ENCODE measurements at regions not wholly inside any gene's neighbourhood (a gene's known extent, or its start where the extent isn't known, plus 50 kb on each side); places are given as distances from the start of the nearest gene placed in this dataset.

GRCh38 chr5:40453689-40454088, 226.0 kb upstream of the PTGER4 start:
- ChIA-PET CTCF (no interaction called here), POLR2A (ENCODE audit: unreplicated experiment) (no interaction called here)
- ATAC-seq (no peak), DNase-seq (no peak)
- intact Hi-C loops (cut with micrococcal nuclease) = no loop called here
- no peaks in the 10 kb centered on the region for H3K36me3 ChIP-seq (ENCODE audit: low read depth, low read length)
- no peaks in the 10 kb centered on the region for H3K9me2 ChIP-seq (replicated peaks; ENCODE audit: low read length)
- H3K79me2 ChIP-seq (ENCODE audit: low read length) = no peaks in the 10 kb centered on the region
- no peaks in the 10 kb centered on the region for H3K4me1 ChIP-seq (ENCODE audit: insufficient read depth, low read length)
- no peak overlapping the region for H3K9ac ChIP-seq (ENCODE audit: low read length)
- BruUV-seq (replicated peaks) = no TSS peak
- H3K27me3 ChIP-seq (ENCODE audit: low read length) = no peaks in the 10 kb centered on the region
- no peaks in the 10 kb centered on the region for H3K9me3 ChIP-seq (ENCODE audit: low read length)
- no peaks in the 10 kb centered on the region for H4K20me1 ChIP-seq (ENCODE audit: low read length)
- no peak overlapping the region for H3K4me2 ChIP-seq (ENCODE audit: low read length)
- TF ChIP-seq EZH2phosphoT487 (IDR thresholded peaks at IDR 0.05; ENCODE audit: borderline replicate concordance, low read length) (no peak), EZH2 (IDR thresholded peaks at IDR 0.05; ENCODE audit: low read length, unreplicated experiment) (no peak)
- TF ChIP-seq, protein P1, sequence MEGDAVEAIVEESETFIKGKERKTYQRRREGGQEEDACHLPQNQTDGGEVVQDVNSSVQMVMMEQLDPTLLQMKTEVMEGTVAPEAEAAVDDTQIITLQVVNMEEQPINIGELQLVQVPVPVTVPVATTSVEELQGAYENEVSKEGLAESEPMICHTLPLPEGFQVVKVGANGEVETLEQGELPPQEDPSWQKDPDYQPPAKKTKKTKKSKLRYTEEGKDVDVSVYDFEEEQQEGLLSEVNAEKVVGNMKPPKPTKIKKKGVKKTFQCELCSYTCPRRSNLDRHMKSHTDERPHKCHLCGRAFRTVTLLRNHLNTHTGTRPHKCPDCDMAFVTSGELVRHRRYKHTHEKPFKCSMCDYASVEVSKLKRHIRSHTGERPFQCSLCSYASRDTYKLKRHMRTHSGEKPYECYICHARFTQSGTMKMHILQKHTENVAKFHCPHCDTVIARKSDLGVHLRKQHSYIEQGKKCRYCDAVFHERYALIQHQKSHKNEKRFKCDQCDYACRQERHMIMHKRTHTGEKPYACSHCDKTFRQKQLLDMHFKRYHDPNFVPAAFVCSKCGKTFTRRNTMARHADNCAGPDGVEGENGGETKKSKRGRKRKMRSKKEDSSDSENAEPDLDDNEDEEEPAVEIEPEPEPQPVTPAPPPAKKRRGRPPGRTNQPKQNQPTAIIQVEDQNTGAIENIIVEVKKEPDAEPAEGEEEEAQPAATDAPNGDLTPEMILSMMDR (conservative IDR thresholded peaks at IDR 0.05; ENCODE audit: low read depth, low read length) = no peak
- H2AFZ ChIP-seq (ENCODE audit: low read length) = no peak overlapping the region
- no peaks in the 10 kb centered on the region for H3F3A ChIP-seq (ENCODE audit: low read length, unreplicated experiment)
- no peak overlapping the region for H3K4me3 ChIP-seq (ENCODE audit: low read length)
- no peak overlapping the region for H3K27ac ChIP-seq (ENCODE audit: low read length)

- H3K9me3 ChIP-seq (ENCODE audit: low read length) = no peaks in the 10 kb centered on the region
- H3F3A ChIP-seq (ENCODE audit: low read length, unreplicated experiment) = no peaks in the 10 kb centered on the region
- BruUV-seq (replicated peaks) = no TSS peak
- ATAC-seq (no peak), DNase-seq (no peak)
- H3K27me3 ChIP-seq (ENCODE audit: low read length) = no peaks in the 10 kb centered on the region
- ChIA-PET CTCF (no interaction called here), POLR2A (ENCODE audit: unreplicated experiment) (no interaction called here)
- no peak for TF ChIP-seq EZH2 (IDR thresholded peaks at IDR 0.05; ENCODE audit: low read length, unreplicated experiment)
- TF ChIP-seq, protein P1 (conservative IDR thresholded peaks at IDR 0.05; ENCODE audit: low read depth, low read length) = no peak
- TF ChIP-seq EZH2phosphoT487 (IDR thresholded peaks at IDR 0.05; ENCODE audit: borderline replicate concordance, low read length) = no peak
- no peak overlapping the region for H2AFZ ChIP-seq (ENCODE audit: low read length)
- H3K36me3 ChIP-seq (ENCODE audit: low read depth, low read length) = no peaks in the 10 kb centered on the region
- H4K20me1 ChIP-seq (ENCODE audit: low read length) = no peaks in the 10 kb centered on the region
- H3K79me2 ChIP-seq (ENCODE audit: low read length) = no peaks in the 10 kb centered on the region
- intact Hi-C loops (cut with micrococcal nuclease) = no loop called here
- H3K4me2 ChIP-seq (ENCODE audit: low read length) = no peak overlapping the region
- no peaks in the 10 kb centered on the region for H3K4me1 ChIP-seq (ENCODE audit: insufficient read depth, low read length)
- H3K27ac ChIP-seq (ENCODE audit: low read length) = no peak overlapping the region
- H3K9ac ChIP-seq (ENCODE audit: low read length) = no peak overlapping the region
- H3K9me2 ChIP-seq (replicated peaks; ENCODE audit: low read length) = no peaks in the 10 kb centered on the region
- no peak overlapping the region for H3K4me3 ChIP-seq (ENCODE audit: low read length)
These were observed 226.7 kb upstream of the PTGER4 start for GRCh38 chr5:40452874-40453624.

GRCh38 chr5:40447438-40447837, 232.3 kb upstream of the PTGER4 start:
- no peaks in the 10 kb centered on the region for H4K20me1 ChIP-seq (ENCODE audit: low read length)
- no TSS peak for BruUV-seq (replicated peaks)
- H3K9me3 ChIP-seq (ENCODE audit: low read length) = 0 out of 2 replicates have a peak, but pooled peaks cover 5% of the 10 kb centered on the region
- CTCF ChIA-PET = no interaction called here
- H3K9me2 ChIP-seq (replicated peaks; ENCODE audit: low read length) = no peaks in the 10 kb centered on the region
- H2AFZ ChIP-seq (ENCODE audit: low read length) = no peak overlapping the region
- H3K79me2 ChIP-seq (ENCODE audit: low read length) = no peaks in the 10 kb centered on the region
- ATAC-seq (peak; percentile 32; the same call in 1 of the 2 replicates), DNase-seq (peak; percentile 32)
- peaks cover 10% of the 10 kb centered on the region for H3K4me1 ChIP-seq (ENCODE audit: insufficient read depth, low read length)
- H3K4me3 ChIP-seq (ENCODE audit: low read length) = no peak overlapping the region
- peak overlapping the region; percentile 35 for H3K27ac ChIP-seq (ENCODE audit: low read length)
- no peak overlapping the region for H3K9ac ChIP-seq (ENCODE audit: low read length)
- intact Hi-C loops (cut with micrococcal nuclease) = no loop called here
- POLR2A ChIA-PET (ENCODE audit: unreplicated experiment) = no interaction called here
- peaks cover 5% of the 10 kb centered on the region for H3F3A ChIP-seq (ENCODE audit: low read length, unreplicated experiment)
- H3K4me2 ChIP-seq (ENCODE audit: low read length) = peak overlapping the region; percentile 10; the same call in 1 of the 2 replicates
- H3K27me3 ChIP-seq (ENCODE audit: low read length) = no peaks in the 10 kb centered on the region
- no peak for TF ChIP-seq EZH2phosphoT487 (IDR thresholded peaks at IDR 0.05; ENCODE audit: borderline replicate concordance, low read length)
- no peak for TF ChIP-seq EZH2 (IDR thresholded peaks at IDR 0.05; ENCODE audit: low read length, unreplicated experiment)
- TF ChIP-seq, protein P1 (conservative IDR thresholded peaks at IDR 0.05; ENCODE audit: low read depth, low read length) = no peak
- H3K36me3 ChIP-seq (ENCODE audit: low read depth, low read length) = no peaks in the 10 kb centered on the region
